Fibroblast of peridontal ligament (primary cell): ENCODE measurements at regions not wholly inside any gene's neighbourhood (a gene's known extent, or its start where the extent isn't known, plus 50 kb on each side); places are given as distances from the start of the nearest gene placed in this dataset.
A peak's percentile ranks its signal among the peaks of the same experiment; 100 is the strongest.

ENCODE experiments used
- DNase-seq: peaks from one replicate; pipeline ENCODE4 v3.0.0-alpha.2; 2010; ENCODE audit errors: extremely low read depth

GRCh38 chr2:239500574-239501550 is 100.0 kb upstream of the HDAC4 start:
- no peak for DNase-seq

- DNase-seq: no peak
These were observed 99.1 kb upstream of the HDAC4 start for GRCh38 chr2:239499726-239500573.

- DNase-seq: peak; percentile 3
These were observed 98.3 kb upstream of the HDAC4 start for GRCh38 chr2:239498981-239499634.

- DNase-seq: no peak
These were observed 97.8 kb upstream of the HDAC4 start for GRCh38 chr2:239498576-239498975.

GRCh38 chr2:239496700-239497099 is 95.9 kb upstream of the HDAC4 start:
- no peak for DNase-seq

- no peak for DNase-seq
These were observed 95.0 kb upstream of the HDAC4 start for GRCh38 chr2:239495791-239496233.

GRCh38 chr2:239495175-239495574 is 94.4 kb upstream of the HDAC4 start:
- DNase-seq: no peak

GRCh38 chr2:239494578-239494977 is 93.8 kb upstream of the HDAC4 start:
- DNase-seq: no peak

- no peak for DNase-seq
These were observed 88.7 kb upstream of the HDAC4 start for GRCh38 chr2:239489481-239489880.

GRCh38 chr2:239488125-239488524 is 87.3 kb upstream of the HDAC4 start:
- no peak for DNase-seq

- no peak for DNase-seq
These were observed 86.5 kb upstream of the HDAC4 start for GRCh38 chr2:239487272-239487671.

- no peak for DNase-seq
These were observed 84.8 kb upstream of the HDAC4 start for GRCh38 chr2:239485622-239486021.

GRCh38 chr2:239484571-239485355 is 83.9 kb upstream of the HDAC4 start:
- DNase-seq: no peak

GRCh38 chr2:239482778-239483712 is 82.2 kb upstream of the HDAC4 start:
- DNase-seq: no peak

- no peak for DNase-seq
These were observed 78.7 kb upstream of the HDAC4 start for GRCh38 chr2:239479471-239479870.

GRCh38 chr2:239477591-239477990 is 76.8 kb upstream of the HDAC4 start:
- no peak for DNase-seq

GRCh38 chr2:239476757-239477585 is 76.2 kb upstream of the HDAC4 start:
- no peak for DNase-seq

GRCh38 chr2:239476029-239476756 is 75.4 kb upstream of the HDAC4 start:
- DNase-seq: no peak
